A549 (cell line): ENCODE measurements at regions not wholly inside any gene's neighbourhood (a gene's known extent, or its start where the extent isn't known, plus 50 kb on each side); places are given as distances from the start of the nearest gene placed in this dataset.

Experiments
- ATAC-seq, 2 experiments: fragments of 200-7000 bp in 1 of 2; fragments of >200 bp in 1 of 2; cut with Nextera tagmentation in 1 of 2; cut with Tn5 transposase in 1 of 2; 3 replicates each; pipeline versions ENCODE4 v1.8.0 to v1.9.1; 2018 to 2020; ENCODE audit warnings: mild to moderate bottlenecking in 1 of 2, moderate library complexity in 1 of 2
- CTCF ChIA-PET: fragments of 300-600 bp; sonication (Branson Sonifier 250); formaldehyde crosslinking; extraction: SDS; loops from one replicate; lab custom pipeline; 2021; ENCODE audit warnings: antibody characterized with exemption, inconsistent platforms; lab: Yijun Ruan, JAX
- POLR2A ChIA-PET: fragments of 350-600 bp; formaldehyde crosslinking; extraction: SDS; loops from one replicate; lab custom pipeline; 2021; ENCODE audit warnings: antibody characterized with exemption, inconsistent platforms; lab: Yijun Ruan, JAX
- DNase-seq, 2 experiments: peaks; one replicate each; pipeline versions ENCODE4 v3.0.0 to v3.0.0-alpha.2; 2011 to 2016; ENCODE audit warnings: low read depth in 1 of 2, low spot score in 1 of 2
- FAIRE-seq: peaks from 2 replicates; lab custom pipeline; 2011; peaks lifted over from hg19 to GRCh38; lab: Jason Lieb, UNC
- H3K27ac ChIP-seq, 2 experiments: fragments of >200 bp; sonication (Bioruptor Twin); formaldehyde crosslinking; 3 replicates each; pipeline ENCODE4 v1.5.1; 2016 to 2017
- H3K4me1 ChIP-seq: fragments of >200 bp; sonication (Bioruptor Twin); formaldehyde crosslinking; 3 replicates; pipeline ENCODE4 v1.6.1; 2016
- H3K4me2 ChIP-seq: fragments of >200 bp; sonication (Bioruptor Twin); formaldehyde crosslinking; 3 replicates; pipeline ENCODE4 v1.6.1; 2016
- H3K4me3 ChIP-seq: fragments of >200 bp; sonication (Bioruptor Twin); formaldehyde crosslinking; 3 replicates; pipeline ENCODE4 v1.5.1; 2016
- H3K9me3 ChIP-seq: fragments of >200 bp; sonication (Bioruptor Twin); formaldehyde crosslinking; 3 replicates; pipeline ENCODE4 v1.6.1; 2016
- ATOH8 ChIP-seq: fragments of 250-450 bp; sonication (Bioruptor Pico); IDR thresholded peaks from 2 replicates; pipeline ENCODE4 v1.5.0; 2020; ENCODE audit warnings: low read depth, mild to moderate bottlenecking, moderate library complexity
- BHLHE40 ChIP-seq: IDR thresholded peaks from 2 replicates; pipeline ENCODE4 v1.6.1; 2012; ENCODE audit warnings: low read depth, low read length, inconsistent platforms
- CBX2 ChIP-seq: fragments of 200-600 bp; sonication (generic); IDR thresholded peaks from 2 replicates; pipeline ENCODE4 v1.6.1; 2016; ENCODE audit warnings: low read depth, mild to moderate bottlenecking, borderline replicate concordance
- CEBPB ChIP-seq, 2 experiments: fragments of >200 bp in 1 of 2; sonication (Bioruptor Twin) in 1 of 2; formaldehyde crosslinking in 1 of 2; IDR thresholded peaks; 2 replicates each; pipeline ENCODE4 v1.6.1; 2012 to 2016
- CHD4 ChIP-seq: fragments of 200-600 bp; sonication (generic); IDR thresholded peaks from 2 replicates; pipeline ENCODE4 v1.6.1; 2016; ENCODE audit warnings: antibody characterized with exemption, mild to moderate bottlenecking, borderline replicate concordance
- ESRRA ChIP-seq: fragments of 150-350 bp; IDR thresholded peaks from 2 replicates; pipeline ENCODE4 v1.6.1; 2014; ENCODE audit warnings: mild to moderate bottlenecking, low read length, borderline replicate concordance
- GATA3 ChIP-seq: IDR thresholded peaks from 2 replicates; pipeline ENCODE4 v1.6.1; 2012; ENCODE audit warnings: borderline replicate concordance
- HEYL ChIP-seq: fragments of 250-450 bp; sonication (Bioruptor Pico); IDR thresholded peaks from 2 replicates; pipeline ENCODE4 v1.8.0; 2021; ENCODE audit warnings: mild to moderate bottlenecking, moderate library complexity
- HOXB5 ChIP-seq: fragments of 250-450 bp; sonication (Bioruptor Pico); IDR thresholded peaks from 2 replicates; pipeline ENCODE4 v1.5.0; 2020; ENCODE audit warnings: mild to moderate bottlenecking, moderate library complexity
- JUNB ChIP-seq: fragments of >200 bp; sonication (Bioruptor Twin); formaldehyde crosslinking; IDR thresholded peaks from 2 replicates; pipeline ENCODE4 v1.6.1; 2016
- KDM1A ChIP-seq: fragments of 200-600 bp; sonication (generic); IDR thresholded peaks from 2 replicates; pipeline ENCODE4 v1.6.1; 2016; ENCODE audit warnings: low read depth, mild to moderate bottlenecking
- MAFK ChIP-seq: fragments of 450-650 bp; IDR thresholded peaks from 2 replicates; pipeline ENCODE4 v1.6.1; 2014; ENCODE audit not compliant: partially characterized antibody
- POLR2AphosphoS2 ChIP-seq: conservative IDR thresholded peaks from 2 replicates; pipeline ENCODE4 v1.6.1; 2012; ENCODE audit warnings: low read length, improper control_type of control experiment, inconsistent platforms
- RARB ChIP-seq: fragments of 250-450 bp; sonication (Bioruptor Pico); IDR thresholded peaks from 2 replicates; pipeline ENCODE4 v1.8.0; 2021; ENCODE audit warnings: mild to moderate bottlenecking, moderate library complexity
- SMC3 ChIP-seq: fragments of >200 bp; sonication (Bioruptor Twin); formaldehyde crosslinking; IDR thresholded peaks from 3 replicates; pipeline ENCODE4 v1.6.1; 2018; ENCODE audit warnings: inconsistent platforms
- SREBF2 ChIP-seq: fragments of 450-650 bp; IDR thresholded peaks from 2 replicates; pipeline ENCODE4 v1.6.1; 2014; ENCODE audit warnings: mild to moderate bottlenecking, moderate library complexity
- TP53 ChIP-seq: fragments of 250-450 bp; sonication (Bioruptor Pico); IDR thresholded peaks from 2 replicates; pipeline ENCODE4 v1.5.0; 2021; ENCODE audit warnings: mild to moderate bottlenecking, moderate library complexity
- USF2 ChIP-seq: fragments of 450-650 bp; IDR thresholded peaks from 2 replicates; pipeline ENCODE4 v1.6.1; 2014; ENCODE audit warnings: antibody characterized with exemption
- WGBS: methylation state at CpG from one replicate; pipeline ENCODE4 v1.1.6; 2017; ENCODE audit errors: missing lambda C conversion rate; 5-methylcytosine and 5-hydroxymethylcytosine counted together
- TF ChIP-seq, protein P1 (sequence below): IDR thresholded peaks from 2 replicates; pipeline ENCODE4 v1.6.1; 2012
- TF ChIP-seq, protein P2 (sequence below): fragments of 250-450 bp; sonication (Bioruptor Pico); IDR thresholded peaks from 2 replicates; pipeline ENCODE4 v1.5.0; 2021; ENCODE audit warnings: mild to moderate bottlenecking, moderate library complexity, borderline replicate concordance
- TF ChIP-seq, protein P3 (sequence below): fragments of >200 bp; sonication (Bioruptor Twin); formaldehyde crosslinking; IDR thresholded peaks from 3 replicates; pipeline ENCODE4 v1.6.1; 2016

DNA sequence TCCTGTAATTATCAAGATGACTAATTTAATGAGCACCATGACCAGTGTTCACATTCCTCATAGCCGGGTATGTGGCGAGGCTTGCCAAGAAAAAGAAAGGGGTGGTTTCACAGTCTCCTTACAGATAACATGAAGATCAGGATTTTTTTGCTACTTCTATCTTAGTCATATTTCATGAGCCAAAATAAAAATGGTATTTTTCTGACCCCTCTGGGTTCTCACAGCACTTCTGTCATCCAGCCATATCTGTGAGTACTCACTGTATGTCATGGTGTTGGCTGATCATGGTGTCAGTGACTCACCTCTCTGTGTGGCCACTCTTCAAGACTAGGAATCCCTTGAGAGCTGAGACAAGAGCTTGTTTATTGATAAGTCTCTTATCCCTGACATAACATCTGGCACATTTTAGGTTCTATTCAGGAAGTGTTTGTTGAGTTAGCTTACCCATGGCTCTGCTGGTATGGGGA, 130.5 kb upstream of the LMCD1 start:
- Histone ChIP-seq H3K4me1 (0 out of 3 replicates have a peak, but pooled peaks cover 7% of the 10 kb centered on the region), H3K9me3 (no peaks in the 10 kb centered on the region), H3K4me3 (no peak overlapping the region), H3K4me2 (no peak overlapping the region), H3K27ac (no peak overlapping the region)
- ChIA-PET POLR2A (no interaction called here), CTCF (interaction anchor here (1.4 kb wide), 1 partner anchor 69 kb away, joined by 3 read pairs; no protein-coding TSS in a partner anchor)
- DNase-seq = peak in 1 of 2 experiments; percentile 4
- WGBS = 86% methylated on average over 2 of the region's 2 CpGs
- no peak for TF ChIP-seq KDM1A
- TF ChIP-seq BHLHE40 = no peak
- no peak for TF ChIP-seq CEBPB (IDR thresholded peaks at IDR 0.05)
- TF ChIP-seq, protein P1, sequence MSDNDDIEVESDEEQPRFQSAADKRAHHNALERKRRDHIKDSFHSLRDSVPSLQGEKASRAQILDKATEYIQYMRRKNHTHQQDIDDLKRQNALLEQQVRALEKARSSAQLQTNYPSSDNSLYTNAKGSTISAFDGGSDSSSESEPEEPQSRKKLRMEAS = no peak
- no peak for TF ChIP-seq CHD4
- TF ChIP-seq, protein P2, sequence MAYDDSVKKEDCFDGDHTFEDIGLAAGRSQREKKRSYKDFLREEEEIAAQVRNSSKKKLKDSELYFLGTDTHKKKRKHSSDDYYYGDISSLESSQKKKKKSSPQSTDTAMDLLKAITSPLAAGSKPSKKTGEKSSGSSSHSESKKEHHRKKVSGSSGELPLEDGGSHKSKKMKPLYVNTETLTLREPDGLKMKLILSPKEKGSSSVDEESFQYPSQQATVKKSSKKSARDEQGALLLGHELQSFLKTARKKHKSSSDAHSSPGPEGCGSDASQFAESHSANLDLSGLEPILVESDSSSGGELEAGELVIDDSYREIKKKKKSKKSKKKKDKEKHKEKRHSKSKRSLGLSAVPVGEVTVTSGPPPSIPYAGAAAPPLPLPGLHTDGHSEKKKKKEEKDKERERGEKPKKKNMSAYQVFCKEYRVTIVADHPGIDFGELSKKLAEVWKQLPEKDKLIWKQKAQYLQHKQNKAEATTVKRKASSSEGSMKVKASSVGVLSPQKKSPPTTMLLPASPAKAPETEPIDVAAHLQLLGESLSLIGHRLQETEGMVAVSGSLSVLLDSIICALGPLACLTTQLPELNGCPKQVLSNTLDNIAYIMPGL (CRISPR knock-in tag) = no peak
- TF ChIP-seq, protein P3, sequence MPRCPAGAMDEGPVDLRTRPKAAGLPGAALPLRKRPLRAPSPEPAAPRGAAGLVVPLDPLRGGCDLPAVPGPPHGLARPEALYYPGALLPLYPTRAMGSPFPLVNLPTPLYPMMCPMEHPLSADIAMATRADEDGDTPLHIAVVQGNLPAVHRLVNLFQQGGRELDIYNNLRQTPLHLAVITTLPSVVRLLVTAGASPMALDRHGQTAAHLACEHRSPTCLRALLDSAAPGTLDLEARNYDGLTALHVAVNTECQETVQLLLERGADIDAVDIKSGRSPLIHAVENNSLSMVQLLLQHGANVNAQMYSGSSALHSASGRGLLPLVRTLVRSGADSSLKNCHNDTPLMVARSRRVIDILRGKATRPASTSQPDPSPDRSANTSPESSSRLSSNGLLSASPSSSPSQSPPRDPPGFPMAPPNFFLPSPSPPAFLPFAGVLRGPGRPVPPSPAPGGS = no peak
- no peak for FAIRE-seq
- no peak; a peak in 1 of 6 replicates for ATAC-seq

DNA sequence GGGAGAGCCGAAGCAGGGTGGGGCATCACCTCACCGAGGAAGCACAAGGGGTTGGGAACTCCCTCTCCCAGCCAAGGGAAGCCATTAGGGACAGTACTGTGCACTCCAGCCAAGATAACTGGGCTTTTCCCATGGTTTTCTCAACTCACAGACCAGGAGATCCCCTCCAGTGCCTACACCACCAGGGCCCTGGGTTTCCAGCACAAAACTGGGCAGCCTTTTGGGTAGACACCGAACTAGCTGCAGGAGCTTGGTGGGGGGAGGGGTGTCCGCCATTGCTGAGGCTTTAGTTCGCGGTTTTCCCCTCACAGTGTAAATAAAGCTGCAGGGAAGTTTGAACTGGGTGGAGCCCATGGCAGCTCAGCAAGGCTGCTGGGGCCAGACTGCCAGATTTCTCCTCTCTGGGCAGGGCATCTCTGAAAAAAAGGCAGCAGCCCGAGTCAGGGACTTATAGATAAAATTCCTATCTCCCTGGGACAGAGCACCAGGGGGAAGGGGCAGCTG, 129.6 kb upstream of the LMCD1 start:
- no peaks in the 10 kb centered on the region for H3K9me3 ChIP-seq
- FAIRE-seq (no peak), ATAC-seq (peak in 1 of 2 experiments; percentile 37; a peak in 2 of 6 replicates), DNase-seq (no peak)
- ChIA-PET CTCF (interaction anchor here (1.8 kb wide), 1 partner anchor 13 kb away, joined by 3 read pairs; no protein-coding TSS in a partner anchor), POLR2A (no interaction called here)
- TF ChIP-seq GATA3 (no peak), POLR2AphosphoS2 (no peak), SMC3 (no peak), ESRRA (no peak), TP53 (CRISPR knock-in tag) (no peak), HOXB5 (CRISPR knock-in tag) (no peak), CEBPB (IDR thresholded peaks at IDR 0.05) (no peak), ATOH8 (CRISPR knock-in tag) (no peak), BHLHE40 (no peak), MAFK (no peak), CBX2 (no peak), JUNB (no peak), SREBF2 (no peak), HEYL (CRISPR knock-in tag) (no peak), USF2 (no peak), RARB (CRISPR knock-in tag) (no peak)
- 7% methylated on average over 5 of the region's 7 CpGs for WGBS
- H3K27ac ChIP-seq = 0 out of 6 replicates have a peak overlapping the region, but pooled peaks of 1 of the 2 experiments have one; percentile 31
- H3K4me3 ChIP-seq = no peak overlapping the region
- 0 out of 3 replicates have a peak, but pooled peaks cover 7% of the 10 kb centered on the region for H3K4me1 ChIP-seq
- H3K4me2 ChIP-seq = peak overlapping the region; percentile 46; the same call in 2 of the 3 replicates
